Psoas muscle (tissue), 7 donors: ENCODE measurements at regions not wholly inside any gene's neighbourhood (a gene's known extent, or its start where the extent isn't known, plus 50 kb on each side); places are given as distances from the start of the nearest gene placed in this dataset.

ENCODE experiments used
- ATAC-seq, 4 donors: fragments of 200-7000 bp; cut with Tn5 transposase; one replicate each; pipeline ENCODE4 v1.9.1; 2020; ENCODE audit warnings: moderate library complexity in 3 of 4, mild to moderate bottlenecking in 2 of 4
- DNase-seq, 2 donors: peaks; one replicate each; pipeline ENCODE4 v3.0.0-alpha.2; 2020
- H3K27ac ChIP-seq: fragments of 200-600 bp; one replicate; pipeline ENCODE4 v1.8.0; 2022
- H3K27me3 ChIP-seq, 3 donors: fragments of 200-600 bp in 1 of 3; one replicate each; pipeline versions ENCODE4 v1.6.1 to v1.8.0; 2013 to 2022; ENCODE audit warnings: low read length in 2 of 3, mild to moderate bottlenecking in 2 of 3, moderate library complexity in 1 of 3; ENCODE audit not compliant: insufficient read depth in 3 of 3
- H3K36me3 ChIP-seq, 2 donors: fragments of 200-600 bp in 1 of 2; one replicate each; pipeline versions ENCODE4 v1.6.1 to v1.8.0; 2013 to 2022; ENCODE audit warnings: low read depth in 1 of 2, mild to moderate bottlenecking in 1 of 2, moderate library complexity in 1 of 2; ENCODE audit not compliant: insufficient read depth in 1 of 2
- H3K4me1 ChIP-seq: fragments of 200-600 bp; one replicate; pipeline ENCODE4 v1.8.0; 2022
- H3K4me3 ChIP-seq: fragments of 200-600 bp; one replicate; pipeline ENCODE4 v1.8.0; 2022; ENCODE audit warnings: mild to moderate bottlenecking
- H3K9me3 ChIP-seq: fragments of 200-600 bp; one replicate; pipeline ENCODE4 v1.8.0; 2022
- WGBS, 3 donors: extraction: QIAGEN DNeasy Blood & Tissue Kit; methylation state at CpG; one replicate each; pipeline versions ENCODE4 v1.1.6 to v1.1.7; 2013; 5-methylcytosine and 5-hydroxymethylcytosine counted together
- intact Hi-C, 2 donors: fragments of 100-400 bp; cut with DNase I; formaldehyde crosslinking; loops; one replicate each; pipeline versions ENCODE4 v1.11.0 to v1.14.2; 2022
- TF ChIP-seq, protein P1 (sequence below): fragments of 200-600 bp; IDR thresholded peaks from one replicate; pipeline ENCODE4 v1.8.0; 2022; ENCODE audit warnings: antibody characterized with exemption
- donor health status: healthy with polysubstance abuse.
- donor health status: DM: no; HTN: no; CAD: no; lungs with moderate emphysema.
- donor health status: Bipolar disorder and iron deficiency.
- donor health status: healthy.
- donor health status: DM: yes; HTN: yes; CAD: no.
- donor health status: DM: no; HTN: no; CAD: no.
- donor health status: DM: yes; HTN: yes; CAD: no.

DNA sequence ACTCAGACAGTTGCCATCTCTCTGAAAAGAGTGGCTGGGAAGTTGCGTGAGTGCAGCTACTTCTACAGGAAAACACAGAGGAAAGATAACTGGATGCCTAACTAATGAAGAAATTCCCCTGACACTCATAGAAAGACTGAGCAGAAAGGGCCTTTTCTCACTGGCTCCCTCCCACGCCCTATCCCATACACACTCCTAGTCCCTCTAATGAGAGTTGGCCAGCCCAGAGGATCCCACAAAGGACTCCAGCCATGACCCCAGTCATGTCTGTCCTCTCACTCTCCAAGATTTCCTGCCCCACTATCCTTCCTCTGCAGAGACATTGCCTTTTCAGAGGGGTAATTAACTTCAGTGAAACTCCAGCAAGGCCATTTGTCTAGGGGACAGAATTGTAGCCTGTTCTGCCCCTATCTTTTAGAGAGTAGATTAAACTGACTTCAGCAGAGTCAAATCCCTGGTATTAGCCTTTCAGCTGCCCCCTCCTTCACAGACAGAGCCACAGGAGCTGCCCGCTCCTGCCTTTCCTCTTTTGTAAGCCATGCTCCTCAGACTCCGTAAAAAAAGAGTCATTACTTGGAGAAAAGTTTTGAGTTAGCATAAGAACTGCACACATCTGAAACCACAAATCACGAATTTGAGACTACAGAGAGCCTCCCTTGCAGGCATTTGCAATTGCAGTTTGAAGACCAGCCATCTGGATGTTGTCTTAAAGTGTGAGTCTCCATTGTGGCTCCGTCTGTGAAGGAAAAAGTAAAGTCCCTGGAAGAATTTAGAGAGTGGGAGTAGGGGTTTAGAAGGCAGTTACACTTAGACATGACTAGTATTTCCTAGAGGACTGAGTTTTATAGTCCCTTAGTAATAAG, 129.1 kb upstream of the SEMA6D start:
- Histone ChIP-seq H3K27me3 (no peaks in the 10 kb centered on the region), H3K27ac (no peak overlapping the region), H3K36me3 (no peaks in the 10 kb centered on the region), H3K9me3 (no peaks in the 10 kb centered on the region), H3K4me1 (no peaks in the 10 kb centered on the region), H3K4me3 (no peak overlapping the region)
- intact Hi-C loops: no loop called here
- TF ChIP-seq, protein P1, sequence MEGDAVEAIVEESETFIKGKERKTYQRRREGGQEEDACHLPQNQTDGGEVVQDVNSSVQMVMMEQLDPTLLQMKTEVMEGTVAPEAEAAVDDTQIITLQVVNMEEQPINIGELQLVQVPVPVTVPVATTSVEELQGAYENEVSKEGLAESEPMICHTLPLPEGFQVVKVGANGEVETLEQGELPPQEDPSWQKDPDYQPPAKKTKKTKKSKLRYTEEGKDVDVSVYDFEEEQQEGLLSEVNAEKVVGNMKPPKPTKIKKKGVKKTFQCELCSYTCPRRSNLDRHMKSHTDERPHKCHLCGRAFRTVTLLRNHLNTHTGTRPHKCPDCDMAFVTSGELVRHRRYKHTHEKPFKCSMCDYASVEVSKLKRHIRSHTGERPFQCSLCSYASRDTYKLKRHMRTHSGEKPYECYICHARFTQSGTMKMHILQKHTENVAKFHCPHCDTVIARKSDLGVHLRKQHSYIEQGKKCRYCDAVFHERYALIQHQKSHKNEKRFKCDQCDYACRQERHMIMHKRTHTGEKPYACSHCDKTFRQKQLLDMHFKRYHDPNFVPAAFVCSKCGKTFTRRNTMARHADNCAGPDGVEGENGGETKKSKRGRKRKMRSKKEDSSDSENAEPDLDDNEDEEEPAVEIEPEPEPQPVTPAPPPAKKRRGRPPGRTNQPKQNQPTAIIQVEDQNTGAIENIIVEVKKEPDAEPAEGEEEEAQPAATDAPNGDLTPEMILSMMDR: no peak
- WGBS, 3 donors: 52 to 56% (median 54%) methylated on average over 6 of the region's 6 CpGs
- ATAC-seq: no peak
- no peak for DNase-seq

DNA sequence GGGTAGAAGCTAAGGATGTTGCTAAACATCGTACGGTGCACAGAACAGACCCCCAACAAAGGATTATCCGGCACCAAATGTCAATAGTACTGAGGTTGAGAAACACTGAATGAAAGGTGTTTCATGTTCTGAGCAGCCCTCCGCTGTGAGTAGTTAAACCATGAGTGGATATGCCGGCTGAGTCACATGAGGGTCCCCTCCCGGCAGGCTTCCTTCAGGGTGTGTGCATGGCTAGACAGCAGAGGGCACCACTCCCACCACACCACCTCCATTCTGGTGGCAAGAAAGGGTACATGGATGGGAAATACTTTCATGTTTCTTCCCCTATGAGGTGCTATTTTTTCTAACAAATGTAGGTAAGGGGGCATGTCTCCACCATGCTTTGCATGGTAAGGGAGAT, 128.3 kb upstream of the SEMA6D start:
- intact Hi-C loops: no loop called here
- no peaks in the 10 kb centered on the region for H3K36me3 ChIP-seq
- H3K4me1 ChIP-seq: no peaks in the 10 kb centered on the region
- H3K9me3 ChIP-seq: no peaks in the 10 kb centered on the region
- WGBS, 3 donors: 87 to 89% (median 87%) methylated on average over 6 of the region's 6 CpGs
- no peak overlapping the region for H3K4me3 ChIP-seq
- TF ChIP-seq, protein P1: no peak
- H3K27me3 ChIP-seq: no peaks in the 10 kb centered on the region
- DNase-seq: no peak
- no peak overlapping the region for H3K27ac ChIP-seq
- no peak for ATAC-seq

DNA sequence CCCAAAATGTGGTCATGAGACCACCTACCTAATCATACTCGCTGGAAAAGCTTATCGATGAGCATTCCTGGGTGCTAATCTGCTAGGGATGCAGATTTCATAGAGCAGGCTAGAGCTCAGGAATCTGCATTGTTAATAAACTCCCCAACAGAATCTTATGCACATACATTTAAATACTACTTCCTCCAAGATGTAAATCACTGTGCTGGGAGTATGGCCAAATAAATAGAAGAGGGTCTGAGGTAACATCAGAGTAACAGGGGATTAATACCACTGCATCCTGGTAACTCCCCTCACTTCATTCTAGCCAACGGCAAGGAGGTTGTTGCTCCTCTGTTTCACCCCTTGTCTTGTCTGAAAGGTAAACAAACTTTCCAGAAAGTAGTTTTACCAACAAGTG, 118.3 kb upstream of the SEMA6D start:
- Histone ChIP-seq H3K4me3 (no peak overlapping the region), H3K4me1 (no peaks in the 10 kb centered on the region), H3K27me3 (peaks cover 0 to 5% (median 0%) of the 10 kb centered on the region in 3 donors), H3K27ac (no peak overlapping the region), H3K36me3 (no peaks in the 10 kb centered on the region), H3K9me3 (peaks cover 11% of the 10 kb centered on the region)
- DNase-seq: no peak
- ATAC-seq: no peak
- TF ChIP-seq, protein P1: no peak
- 48 to 71% (median 68%) methylated on average over 3 of the region's 3 CpGs for WGBS, 3 donors
- intact Hi-C loops: no loop called here

DNA sequence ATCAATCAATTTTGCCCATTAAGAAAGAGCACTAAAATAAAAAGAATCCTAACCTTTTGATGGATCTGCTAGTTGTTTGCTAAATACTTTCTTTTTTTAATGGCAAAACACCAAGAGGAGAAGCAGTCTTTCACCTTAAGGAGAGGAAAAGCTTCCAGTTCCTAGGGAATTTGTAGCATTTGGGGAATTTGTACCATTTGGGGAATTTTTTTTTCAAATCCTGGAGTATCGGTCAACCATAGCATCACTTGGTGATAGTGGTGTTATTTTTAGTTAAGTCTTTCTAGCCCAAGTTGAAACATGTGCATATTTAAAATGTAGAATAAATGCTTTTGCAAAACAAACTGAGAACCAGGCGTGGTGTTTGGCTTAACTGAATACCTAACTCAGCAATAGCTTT, 117.5 kb upstream of the SEMA6D start:
- no peaks in the 10 kb centered on the region for H3K36me3 ChIP-seq
- peaks cover 11% of the 10 kb centered on the region for H3K9me3 ChIP-seq
- TF ChIP-seq, protein P1: no peak
- no peak overlapping the region for H3K4me3 ChIP-seq
- 78 to 84% (median 83%) methylated on average over 2 of the region's 2 CpGs for WGBS, 3 donors
- ATAC-seq (no peak), DNase-seq (no peak)
- peaks cover 0 to 3% (median 0%) of the 10 kb centered on the region in 3 donors for H3K27me3 ChIP-seq
- H3K4me1 ChIP-seq: no peaks in the 10 kb centered on the region
- H3K27ac ChIP-seq: no peak overlapping the region
- intact Hi-C loops: no loop called here
